GM12878 (cell line): ENCODE measurements at regions not wholly inside any gene's neighbourhood (a gene's known extent, or its start where the extent isn't known, plus 50 kb on each side); places are given as distances from the start of the nearest gene placed in this dataset.

Experiments
- ATAC-seq: fragments of 200-7000 bp; cut with Tn5 transposase; 3 replicates; pipeline ENCODE4 v1.9.1; 2020; ENCODE audit warnings: mild to moderate bottlenecking, moderate library complexity
- BruUV-seq: library from RNA; stranded (reverse); fragments of 400-500 nt; replicated peaks from 2 replicates; lab custom pipeline; 2021; lab: Mats Ljungman, UMichigan
- CTCF ChIA-PET: fragments of 300-600 bp; sonication (Branson Sonifier 250); formaldehyde crosslinking; extraction: SDS; loops from one replicate; lab custom pipeline; 2021; ENCODE audit warnings: inconsistent platforms; lab: Yijun Ruan, JAX
- POLR2A ChIA-PET: fragments of 350-600 bp; formaldehyde crosslinking; extraction: SDS; loops from one replicate; lab custom pipeline; 2021; ENCODE audit warnings: inconsistent platforms; lab: Charles Lee
- RAD21 ChIA-PET: fragments of 300-600 bp; sonication (Branson Sonifier 250); formaldehyde crosslinking; loops from one replicate; lab custom pipeline; 2023; ENCODE audit warnings: antibody characterized with exemption; ENCODE audit not compliant: unreplicated experiment; lab: Charles Lee
- SMC1A ChIA-PET: fragments of 300-600 bp; sonication (Branson Sonifier 250); formaldehyde crosslinking; loops from one replicate; lab custom pipeline; 2023; ENCODE audit not compliant: unreplicated experiment, uncharacterized antibody; lab: Charles Lee
- DNase-seq: peaks from one replicate; pipeline ENCODE4 v3.0.0-alpha.2; 2011; ENCODE audit warnings: low read depth, low spot score
- FAIRE-seq: peaks from 3 replicates; lab custom pipeline; 2011; peaks lifted over from hg19 to GRCh38; lab: Jason Lieb, UNC
- H2AFZ ChIP-seq: 2 replicates; pipeline ENCODE4 v1.6.0; 2011; ENCODE audit warnings: low read depth, low read length, control low read depth; ENCODE audit not compliant: control insufficient read depth
- H3K27ac ChIP-seq: 2 replicates; pipeline ENCODE4 v1.5.1; 2011; ENCODE audit warnings: control low read depth; ENCODE audit not compliant: control insufficient read depth, insufficient read depth
- H3K27me3 ChIP-seq, 2 experiments: replicated peaks in 1 of 2; 2 replicates each; pipeline versions ENCODE4 v1.6.0 to v1.6.1; 2011; ENCODE audit warnings: low read length in 1 of 2; ENCODE audit not compliant: control insufficient read depth in 2 of 2, insufficient read depth in 2 of 2
- H3K36me3 ChIP-seq, 2 experiments: 2 replicates each; pipeline ENCODE4 v1.5.1; 2011; ENCODE audit warnings: low read length in 1 of 2; ENCODE audit not compliant: control insufficient read depth in 2 of 2, insufficient read depth in 2 of 2
- H3K4me1 ChIP-seq: 2 replicates; pipeline ENCODE4 v1.6.1; 2011; ENCODE audit warnings: mild to moderate bottlenecking, low read length, moderate library complexity, mixed read lengths; ENCODE audit not compliant: control insufficient read depth, insufficient read depth
- H3K4me2 ChIP-seq: 2 replicates; pipeline ENCODE4 v1.6.0; 2011; ENCODE audit warnings: control low read depth; ENCODE audit not compliant: control insufficient read depth, insufficient read depth
- H3K4me3 ChIP-seq: fragments of 200-600 bp; sonication (generic); 2 replicates; pipeline ENCODE4 v1.5.1; 2016
- H3K79me2 ChIP-seq: 2 replicates; pipeline ENCODE4 v1.6.0; 2011; ENCODE audit warnings: low read length; ENCODE audit not compliant: control insufficient read depth, insufficient read depth
- H3K9ac ChIP-seq: 2 replicates; pipeline ENCODE4 v1.8.0; 2011; ENCODE audit warnings: low read length, control low read depth, mixed read lengths; ENCODE audit not compliant: control insufficient read depth, insufficient read depth
- H3K9me3 ChIP-seq: replicated peaks from 3 replicates; pipeline ENCODE4 v1.5.1; 2011; ENCODE audit warnings: mild to moderate bottlenecking, low read length; ENCODE audit not compliant: control insufficient read depth, insufficient read depth
- H4K20me1 ChIP-seq: 2 replicates; pipeline ENCODE4 v1.6.0; 2011; ENCODE audit not compliant: control insufficient read depth, insufficient read depth
- BCL3 ChIP-seq: IDR thresholded peaks from 2 replicates; pipeline ENCODE4 v1.6.1; 2011; ENCODE audit warnings: borderline replicate concordance, low read depth, mild to moderate bottlenecking, moderate library complexity, low read length; ENCODE audit not compliant: insufficient read depth, poor library complexity, severe bottlenecking
- BHLHE40 ChIP-seq, 2 experiments: fragments of 450-650 bp in 1 of 2; IDR thresholded peaks; 2 replicates each; pipeline ENCODE4 v1.6.1; 2011 to 2017; ENCODE audit warnings: low read depth in 2 of 2, borderline replicate concordance in 1 of 2, improper control_type of control experiment in 1 of 2, low read length in 1 of 2, mild to moderate bottlenecking in 1 of 2
- EED ChIP-seq: sonication (generic); IDR thresholded peaks from 2 replicates; pipeline ENCODE4 v1.6.1; 2016; ENCODE audit warnings: antibody characterized with exemption, low read depth
- EP300 ChIP-seq, 2 experiments: fragments of 150-350 bp in 1 of 2; IDR thresholded peaks; 2 replicates each; pipeline ENCODE4 v1.6.1; 2011 to 2012; ENCODE audit warnings: low read depth in 2 of 2, low read length in 2 of 2, borderline replicate concordance in 1 of 2, improper control_type of control experiment in 1 of 2, inconsistent platforms in 1 of 2; ENCODE audit not compliant: control insufficient read depth in 1 of 2
- JUNB ChIP-seq: IDR thresholded peaks from 2 replicates; pipeline ENCODE4 v1.6.1; 2016; ENCODE audit warnings: antibody characterized with exemption, mild to moderate bottlenecking
- MYB ChIP-seq: fragments of 150-350 bp; IDR thresholded peaks from 2 replicates; pipeline ENCODE4 v1.6.1; 2014; ENCODE audit warnings: mild to moderate bottlenecking, low read depth, low read length, borderline replicate concordance
- NR2C1 ChIP-seq: fragments of 450-650 bp; IDR thresholded peaks from 2 replicates; pipeline ENCODE4 v1.6.1; 2017; ENCODE audit warnings: antibody characterized with exemption, mild to moderate bottlenecking, moderate library complexity
- RAD21 ChIP-seq: IDR thresholded peaks from 2 replicates; pipeline ENCODE4 v1.6.1; 2011; ENCODE audit warnings: mild to moderate bottlenecking, low read depth, low read length, moderate library complexity; ENCODE audit not compliant: insufficient read depth
- SKIL ChIP-seq: fragments of 450-650 bp; IDR thresholded peaks from 2 replicates; pipeline ENCODE4 v1.6.1; 2017; ENCODE audit warnings: mild to moderate bottlenecking, low read depth, inconsistent platforms; ENCODE audit not compliant: poor library complexity, severe bottlenecking
- TCF7 ChIP-seq: IDR thresholded peaks from 2 replicates; pipeline ENCODE4 v1.6.1; 2014; ENCODE audit warnings: antibody characterized with exemption, borderline replicate concordance
- YBX1 ChIP-seq: fragments of 450-650 bp; IDR thresholded peaks from 2 replicates; pipeline ENCODE4 v1.6.1; 2016; ENCODE audit warnings: antibody characterized with exemption
- ZNF207 ChIP-seq: fragments of 450-650 bp; IDR thresholded peaks from 2 replicates; pipeline ENCODE4 v1.6.1; 2014; ENCODE audit warnings: antibody characterized with exemption, mild to moderate bottlenecking, borderline replicate concordance
- ZNF274 ChIP-seq: IDR thresholded peaks from one replicate; pipeline ENCODE4 v1.8.0; 2011; ENCODE audit not compliant: insufficient read length, insufficient read depth
- whole genome bisulfite sequencing: methylation state at CpG from one replicate; pipeline ENCODE4 v1.1.6; 2016; ENCODE audit warnings: low lambda C conversion rate; ENCODE audit not compliant: insufficient replicate concordance, insufficient coverage; ENCODE audit errors: missing lambda C conversion rate; 5-methylcytosine and 5-hydroxymethylcytosine counted together
- in situ Hi-C: fragments of 300-500 bp; cut with MboI; formaldehyde crosslinking; loops from 9 replicates; pipeline ENCODE4 v1.14.3; 2018; ENCODE audit warnings: mixed read lengths
- intact Hi-C: fragments of 100-400 bp; cut with micrococcal nuclease; formaldehyde crosslinking; loops from one replicate; pipeline ENCODE4 v1.14.2; 2022; ENCODE audit not compliant: unreplicated experiment

DNA sequence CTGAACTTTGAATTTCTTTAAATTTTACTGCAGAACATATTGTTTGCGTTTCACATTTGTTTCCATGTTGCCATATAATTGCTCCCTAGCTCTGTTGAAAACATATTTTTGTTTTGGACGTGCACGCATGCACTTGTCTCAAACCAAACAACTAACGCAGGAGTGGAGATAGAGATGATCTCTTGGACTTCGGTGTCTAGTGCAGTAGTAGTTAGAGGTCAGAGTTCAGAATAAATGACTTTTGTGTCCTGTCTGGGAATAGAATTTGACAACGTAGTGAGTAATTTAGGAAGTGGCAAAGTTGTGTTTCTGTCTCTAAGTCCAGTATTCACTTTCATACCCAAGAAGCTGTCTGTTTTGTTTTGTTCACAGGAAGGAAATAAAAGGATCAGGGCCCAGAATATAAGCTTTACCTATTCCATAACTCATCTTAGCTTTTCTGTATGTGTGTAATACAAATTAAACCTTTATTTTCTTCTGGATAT lies 173.8 kb downstream of the AEBP2 start:
- Histone ChIP-seq H3K9me3 (no peaks in the 10 kb centered on the region), H3K4me1 (no peaks in the 10 kb centered on the region), H3K4me3 (no peak overlapping the region), H3K4me2 (no peak overlapping the region), H3K27ac (no peak overlapping the region), H3K27me3 (no peaks in the 10 kb centered on the region), H4K20me1 (no peaks in the 10 kb centered on the region), H3K36me3 (no peaks in the 10 kb centered on the region), H3K9ac (no peak overlapping the region), H3K79me2 (no peaks in the 10 kb centered on the region), H2AFZ (no peak overlapping the region)
- intact Hi-C loops (no loop called here), in situ Hi-C loops (no loop called here)
- RAD21 ChIA-PET: no interaction called here
- no peak for TF ChIP-seq YBX1
- ATAC-seq: no peak
- CTCF ChIA-PET: no interaction called here
- no peak for DNase-seq
- POLR2A ChIA-PET: no interaction called here
- no TSS peak for BruUV-seq
- SMC1A ChIA-PET: no interaction called here
- no peak for FAIRE-seq
- WGBS: 40% methylated on average over 6 of the region's 6 CpGs

DNA sequence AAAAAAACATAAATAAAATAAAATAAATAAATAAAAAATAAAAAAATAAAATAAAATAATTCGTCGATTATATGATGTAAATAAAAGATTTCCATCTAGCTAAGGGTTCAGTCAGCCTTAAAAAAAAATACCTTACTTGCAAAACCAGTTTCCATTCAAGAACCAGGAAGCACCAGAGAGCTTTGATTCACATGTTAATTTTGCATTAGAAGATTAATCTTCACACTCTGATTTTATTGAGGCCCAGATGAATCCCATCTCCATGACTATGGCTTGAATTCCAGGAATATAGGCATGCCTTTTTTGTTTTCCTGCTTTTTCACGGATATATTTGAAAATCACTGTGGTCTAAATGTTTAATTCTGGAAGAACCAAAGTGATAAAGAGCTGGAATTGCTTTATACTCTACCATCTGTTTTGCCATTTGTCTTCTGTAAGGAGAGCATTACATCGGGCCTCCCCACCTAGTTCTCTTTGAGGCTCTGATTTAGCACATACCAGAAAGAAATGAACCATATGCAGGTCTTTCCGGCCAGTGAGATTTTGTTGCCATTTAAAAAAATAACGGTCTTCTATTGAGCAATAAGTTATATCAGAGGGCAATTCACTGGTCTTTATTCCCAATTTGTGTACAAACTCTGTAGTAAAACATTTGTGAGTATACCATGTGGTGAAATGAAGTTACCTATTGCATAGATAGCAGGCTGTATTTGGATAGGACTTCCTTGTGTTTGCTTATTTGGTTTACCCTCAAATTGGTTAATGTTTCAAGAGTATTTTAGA lies 175.5 kb downstream of the AEBP2 start:
- no peak overlapping the region for H3K4me2 ChIP-seq
- no peak overlapping the region for H2AFZ ChIP-seq
- no TSS peak for BruUV-seq
- RAD21 ChIA-PET: no interaction called here
- in situ Hi-C loops: no loop called here
- H3K36me3 ChIP-seq: no peaks in the 10 kb centered on the region
- CTCF ChIA-PET: no interaction called here
- 33% methylated on average over 6 of the region's 6 CpGs for WGBS
- no peak overlapping the region for H3K27ac ChIP-seq
- no peaks in the 10 kb centered on the region for H3K4me1 ChIP-seq
- ATAC-seq: no peak
- no peak overlapping the region for H3K4me3 ChIP-seq
- H3K9me3 ChIP-seq: no peaks in the 10 kb centered on the region
- SMC1A ChIA-PET: interaction anchor here (0.6 to 1.2 kb wide), 2 partner anchors 18 to 829 kb away, joined by 3 read pairs; no protein-coding TSS in a partner anchor
- H3K9ac ChIP-seq: no peak overlapping the region
- FAIRE-seq: no peak
- POLR2A ChIA-PET: no interaction called here
- intact Hi-C loops: no loop called here
- H3K79me2 ChIP-seq: no peaks in the 10 kb centered on the region
- H4K20me1 ChIP-seq: no peaks in the 10 kb centered on the region
- H3K27me3 ChIP-seq: no peaks in the 10 kb centered on the region
- DNase-seq: no peak
- TF ChIP-seq SKIL (no peak), EED (no peak), ZNF274 (no peak), JUNB (no peak), EP300 (IDR thresholded peaks at IDR 0.05; ENCODE audit: borderline replicate concordance in 1 of 2, control insufficient read depth in 1 of 2, low read depth in 2 of 2, low read length in 2 of 2) (no peak), ZNF207 (no peak), BHLHE40 (IDR thresholded peaks at IDR 0.05; ENCODE audit: borderline replicate concordance in 1 of 2, low read depth in 2 of 2, low read length in 1 of 2) (no peak), RAD21 (no peak), TCF7 (no peak), BCL3 (no peak), MYB (no peak), NR2C1 (no peak)
